Body of pancreas (tissue), 4 donors: ENCODE measurements at regions not wholly inside any gene's neighbourhood (a gene's known extent, or its start where the extent isn't known, plus 50 kb on each side); places are given as distances from the start of the nearest gene placed in this dataset.
"Not testable (repeated sequence)": the region's sequence is repeated elsewhere in the genome, so short reads cannot be mapped to it uniquely, and the experiment has no call there.

Source experiments
- CTCF ChIP-seq, 7 experiments: fragments of 450-650 bp in 4 of 7; fragments of 200-600 bp in 3 of 7; sonication (generic) in 3 of 7; IDR thresholded peaks; one replicate each; pipeline ENCODE4 v1.5.1; 2016 to 2019; ENCODE audit warnings: antibody characterized with exemption in 7 of 7
- POLR2A ChIP-seq, 3 donors: fragments of 450-650 bp; IDR thresholded peaks; one replicate each; pipeline ENCODE4 v1.6.1; 2016; ENCODE audit warnings: antibody characterized with exemption in 3 of 3, mild to moderate bottlenecking in 2 of 3

GRCh38 chr7:73170902-73171301 is 85.1 kb upstream of the SPDYE9 start:
- TF ChIP-seq CTCF, POLR2A (IDR thresholded peaks at IDR 0.05): not testable (repeated sequence)
